GM19324 (cell line): ENCODE measurements at regions not wholly inside any gene's neighbourhood (a gene's known extent, or its start where the extent isn't known, plus 50 kb on each side); places are given as distances from the start of the nearest gene placed in this dataset.

ENCODE experiments used
- ATAC-seq: cut with Tn5 transposase; IDR thresholded peaks from one replicate; pipeline ENCODE4 v1.9.1; 2021; ENCODE audit warnings: mild to moderate bottlenecking, moderate library complexity; ENCODE audit not compliant: unreplicated experiment, low FRiP score

DNA sequence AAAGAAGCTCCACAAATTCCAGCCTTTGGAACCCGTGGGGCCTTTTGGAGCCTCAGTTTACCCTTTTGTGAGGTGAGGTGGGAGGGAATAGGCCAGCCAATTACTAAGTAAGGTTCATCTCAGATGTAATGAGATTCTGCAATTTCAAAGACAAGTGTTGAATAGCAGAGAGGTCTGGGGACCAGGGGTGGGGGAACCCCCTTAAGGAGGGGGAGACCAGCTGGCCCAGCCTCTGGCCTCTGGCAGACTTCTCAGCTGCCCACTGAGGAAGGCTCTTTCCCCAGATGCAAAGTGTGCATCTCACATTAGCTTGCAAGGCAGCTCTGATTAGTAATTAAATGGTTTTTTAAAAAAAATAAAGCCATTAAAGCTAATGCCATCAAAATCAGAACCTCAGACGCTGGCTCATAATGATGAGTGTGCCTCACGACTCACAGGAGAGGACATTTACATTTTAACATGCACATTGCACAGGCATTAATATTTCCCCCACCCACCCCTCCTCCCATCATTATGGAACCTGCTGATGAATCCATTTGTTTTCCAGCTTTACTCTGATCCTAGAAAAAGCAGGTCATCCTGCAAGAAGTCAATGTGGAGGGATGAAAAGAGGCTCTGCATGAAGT lies 176.7 kb upstream of the TLE3 start:
- no peak for ATAC-seq

DNA sequence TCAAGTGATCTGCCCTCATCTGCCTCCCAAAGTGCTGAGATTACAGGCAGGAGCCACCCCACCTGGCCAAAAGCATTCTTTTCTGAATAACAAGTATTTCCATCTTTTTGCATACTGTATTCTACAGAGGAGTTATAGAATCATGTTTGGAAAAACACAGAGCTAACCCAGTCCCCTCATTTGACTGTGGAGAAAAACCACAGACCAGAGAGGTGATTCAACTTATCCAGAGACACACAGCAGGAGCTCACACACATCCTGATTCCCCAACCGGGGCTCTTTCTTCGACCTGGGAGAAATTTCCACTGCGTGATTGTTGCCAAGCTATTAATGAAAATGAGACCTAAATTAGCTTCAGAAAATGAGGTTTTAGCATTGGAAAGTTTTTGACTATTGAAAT lies 176.1 kb upstream of the TLE3 start:
- no peak for ATAC-seq

DNA sequence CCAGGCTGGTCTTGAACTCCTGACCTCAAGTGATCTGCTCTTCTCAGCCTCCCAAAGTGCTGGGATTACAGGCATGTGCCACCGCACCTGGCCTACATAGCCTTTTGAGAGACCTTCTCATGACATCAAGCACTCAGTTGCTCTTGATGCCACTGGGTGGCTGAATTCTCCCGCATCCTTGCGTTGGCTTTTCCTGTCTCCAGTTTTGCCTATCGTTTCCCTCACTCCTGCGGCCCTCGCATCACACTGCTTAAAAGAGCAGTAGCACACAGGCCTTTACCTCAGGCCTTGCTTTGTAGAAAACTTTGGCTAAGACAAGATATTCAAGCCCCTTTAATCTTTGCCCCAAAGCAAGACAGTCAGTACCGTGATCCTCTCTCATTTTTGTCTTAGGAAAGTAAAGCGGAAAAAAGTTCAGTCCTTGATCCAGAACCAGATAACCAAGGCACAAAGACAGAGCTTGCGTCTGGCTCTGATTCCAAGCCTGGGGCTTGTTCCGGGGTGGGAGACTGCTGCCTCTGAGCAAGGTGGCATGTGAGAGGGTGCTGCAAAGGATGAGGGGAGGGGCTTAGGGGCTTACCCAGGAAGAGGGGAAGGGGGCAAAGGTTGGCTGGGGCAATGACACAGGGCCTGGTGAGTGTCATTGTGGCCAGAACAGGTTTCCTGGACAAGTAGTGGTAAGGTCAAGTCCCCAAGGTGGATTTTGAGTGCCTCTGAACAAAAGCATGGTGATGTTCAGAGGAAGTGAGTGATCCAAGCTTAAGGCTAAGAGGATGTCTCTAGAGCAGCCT lies 175.0 kb upstream of the TLE3 start:
- ATAC-seq, result no peak

DNA sequence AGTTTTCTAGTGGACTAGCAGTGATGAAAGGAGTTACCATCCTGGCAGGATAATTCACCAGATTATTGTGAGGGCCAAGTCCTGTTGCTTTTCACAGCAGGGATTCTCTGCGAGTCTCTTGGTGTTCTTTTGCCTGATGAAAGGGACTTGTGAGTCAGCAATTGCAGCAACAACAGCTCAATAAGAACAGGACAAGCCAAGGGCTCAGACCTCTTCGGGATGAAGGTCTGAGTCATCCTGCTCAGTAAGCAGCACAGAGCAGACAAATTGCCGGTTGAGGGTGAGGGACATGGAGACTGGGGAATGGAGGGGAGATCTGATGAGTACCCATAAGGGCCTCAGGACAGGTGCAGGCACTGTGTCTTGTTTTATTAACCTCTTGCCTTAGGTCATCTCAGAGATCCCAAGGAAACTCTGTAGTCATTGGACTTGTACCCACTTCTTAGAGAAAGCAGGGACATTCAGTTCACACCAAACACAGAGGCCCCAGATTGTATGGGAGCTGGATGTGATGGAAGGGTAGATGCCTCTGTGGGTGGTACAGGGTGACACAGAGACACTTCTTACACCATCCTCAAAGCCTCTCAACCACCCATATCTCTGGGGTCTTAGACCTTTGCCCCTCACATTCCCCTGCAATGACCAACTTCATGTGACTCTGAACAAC lies 173.8 kb upstream of the TLE3 start:
- ATAC-seq, result no peak

DNA sequence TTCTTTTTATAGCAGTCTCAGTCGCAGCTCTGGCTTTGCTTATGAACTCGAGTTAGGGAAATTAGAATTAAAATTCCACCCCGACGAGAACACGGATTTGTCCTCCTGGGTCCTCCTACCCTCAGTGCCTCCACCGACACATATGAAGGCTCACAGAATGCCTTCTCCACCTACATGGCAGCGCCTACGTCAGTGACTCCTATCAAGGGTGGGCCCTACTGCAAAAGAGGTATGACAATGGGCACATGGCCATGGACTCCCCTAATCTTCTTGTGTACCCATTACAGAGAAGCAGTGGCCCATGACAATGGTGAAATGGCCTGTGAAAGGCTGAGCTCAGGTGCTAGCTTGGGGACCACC lies 173.0 kb upstream of the TLE3 start:
- no peak for ATAC-seq

DNA sequence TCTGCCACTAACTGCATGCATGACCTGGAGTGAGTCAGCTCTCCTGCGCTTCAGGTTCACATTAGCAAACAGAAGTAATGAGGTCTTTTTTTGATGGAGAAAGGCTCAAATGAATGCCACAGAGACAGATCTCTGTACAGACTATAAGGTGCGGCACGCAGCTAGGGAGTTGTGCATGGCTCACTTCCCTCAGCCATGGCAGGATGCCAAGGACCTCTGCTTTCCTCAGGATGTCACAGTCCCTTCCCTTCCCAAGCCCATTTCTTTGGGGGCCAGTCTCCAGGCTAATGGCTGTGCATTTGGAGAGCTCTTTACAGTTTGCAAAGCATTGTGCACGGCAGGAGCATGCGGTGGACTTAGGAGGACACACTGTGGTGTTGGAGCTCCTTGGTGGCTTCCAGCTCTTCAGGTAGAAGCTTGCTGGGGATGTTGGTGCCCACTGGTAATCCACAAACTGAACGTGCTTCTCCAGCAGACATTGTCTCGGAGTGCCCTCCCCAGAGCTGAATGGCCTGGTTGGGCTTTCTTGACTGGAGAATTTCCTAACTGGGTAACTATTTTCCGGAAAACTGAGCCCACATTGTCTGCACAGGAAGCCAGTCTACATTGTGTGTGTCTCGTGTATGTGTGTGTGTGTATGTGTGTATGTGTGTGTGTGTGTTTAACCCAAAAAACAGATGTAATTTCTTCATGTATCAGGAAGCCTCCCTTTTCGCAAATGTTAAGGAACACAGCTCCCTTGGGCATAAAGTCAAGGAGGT lies 172.5 kb upstream of the TLE3 start:
- no peak for ATAC-seq

DNA sequence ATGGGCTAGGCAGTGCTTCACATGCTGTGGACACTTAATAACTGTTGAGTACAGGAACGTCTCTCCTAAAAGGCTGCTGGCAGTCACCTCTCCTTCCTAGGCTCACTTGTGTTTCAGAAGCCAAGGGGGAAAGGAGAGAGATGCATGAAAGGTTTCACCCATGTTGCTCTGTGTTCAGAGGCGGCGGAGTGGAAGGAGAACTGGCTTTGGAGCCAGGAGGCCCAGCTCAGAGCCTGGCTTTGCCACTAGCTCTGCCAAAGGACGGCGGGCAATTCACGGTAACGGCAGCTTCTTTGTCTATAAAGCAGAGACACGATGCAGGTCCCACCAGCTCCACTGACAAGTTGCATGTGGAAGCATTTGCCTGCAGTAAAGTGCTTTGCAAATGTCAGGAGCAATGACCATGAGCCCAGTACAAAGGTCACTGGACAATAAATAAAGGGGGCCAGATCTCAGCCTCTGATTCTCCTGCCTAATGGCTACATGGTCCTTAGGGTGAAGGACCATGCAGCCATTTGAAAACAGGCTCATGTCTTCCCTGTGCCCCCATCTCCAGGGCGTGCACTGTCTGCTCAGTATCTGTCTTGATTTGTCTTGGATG lies 171.7 kb upstream of the TLE3 start:
- no peak for ATAC-seq

DNA sequence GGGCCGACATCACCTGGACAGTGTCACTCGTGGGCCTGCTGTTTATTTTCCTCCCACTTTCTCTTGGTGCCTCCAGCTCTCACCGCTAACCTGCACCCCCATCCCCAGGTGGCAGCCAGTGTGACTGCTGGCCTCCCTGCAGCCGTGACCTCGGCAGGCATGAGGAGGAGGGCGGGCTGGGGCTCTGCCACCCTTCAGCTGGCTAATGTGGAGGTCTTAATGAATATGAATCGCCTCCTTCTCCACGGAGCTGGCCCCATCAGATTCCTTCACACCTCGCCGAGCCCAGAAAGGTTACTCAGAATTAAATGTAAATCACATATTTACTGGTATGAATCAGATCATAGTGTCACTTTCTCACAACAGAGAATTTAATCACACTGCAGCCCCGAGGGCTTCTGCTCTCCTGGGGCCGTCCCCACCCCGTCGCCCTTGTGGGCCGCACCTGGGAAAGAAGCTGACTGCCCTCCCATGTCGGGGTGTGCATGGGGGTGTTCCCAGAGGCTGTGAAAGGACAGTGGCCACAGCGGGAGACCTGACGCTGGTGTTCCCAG lies 171.1 kb upstream of the TLE3 start:
- no peak for ATAC-seq

DNA sequence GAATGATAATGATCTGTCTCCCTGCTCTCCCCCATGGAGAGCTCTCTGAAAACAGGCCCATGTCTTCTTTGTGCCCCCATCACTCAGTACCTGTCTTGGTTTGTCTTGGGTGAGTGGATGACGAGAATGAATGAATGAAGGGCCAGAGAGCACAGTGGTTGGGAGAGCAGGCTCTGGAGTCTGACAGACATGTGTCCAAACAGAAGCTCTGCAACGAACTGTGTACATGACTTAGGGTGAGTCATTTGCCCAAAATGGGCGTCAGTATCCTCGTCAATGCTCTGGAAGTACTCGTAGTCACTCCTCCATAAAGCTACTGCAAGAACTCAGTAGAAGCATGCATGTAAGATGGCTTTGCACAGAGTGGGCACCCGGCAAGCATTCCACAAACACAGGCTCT lies 170.2 kb upstream of the TLE3 start:
- no peak for ATAC-seq

DNA sequence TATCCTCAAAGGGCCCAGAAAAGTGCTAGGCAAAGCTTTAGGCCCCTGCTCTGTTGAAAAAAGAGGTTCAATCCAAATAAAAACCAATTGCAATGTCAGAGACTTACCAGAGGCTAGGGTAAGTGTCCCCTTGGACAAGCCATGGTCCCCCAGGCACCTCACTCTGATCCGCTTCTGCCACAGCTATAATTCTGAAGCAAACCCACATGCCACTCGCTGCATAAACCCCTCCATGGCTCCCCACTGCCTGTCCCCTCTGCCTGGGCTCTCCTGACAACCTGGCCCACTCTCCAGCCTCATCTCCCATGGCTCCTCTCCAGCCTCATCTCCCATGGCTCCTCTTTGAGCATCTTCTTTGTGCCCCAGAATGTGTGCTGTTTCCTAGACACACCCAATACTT lies 169.6 kb upstream of the TLE3 start:
- no peak for ATAC-seq

DNA sequence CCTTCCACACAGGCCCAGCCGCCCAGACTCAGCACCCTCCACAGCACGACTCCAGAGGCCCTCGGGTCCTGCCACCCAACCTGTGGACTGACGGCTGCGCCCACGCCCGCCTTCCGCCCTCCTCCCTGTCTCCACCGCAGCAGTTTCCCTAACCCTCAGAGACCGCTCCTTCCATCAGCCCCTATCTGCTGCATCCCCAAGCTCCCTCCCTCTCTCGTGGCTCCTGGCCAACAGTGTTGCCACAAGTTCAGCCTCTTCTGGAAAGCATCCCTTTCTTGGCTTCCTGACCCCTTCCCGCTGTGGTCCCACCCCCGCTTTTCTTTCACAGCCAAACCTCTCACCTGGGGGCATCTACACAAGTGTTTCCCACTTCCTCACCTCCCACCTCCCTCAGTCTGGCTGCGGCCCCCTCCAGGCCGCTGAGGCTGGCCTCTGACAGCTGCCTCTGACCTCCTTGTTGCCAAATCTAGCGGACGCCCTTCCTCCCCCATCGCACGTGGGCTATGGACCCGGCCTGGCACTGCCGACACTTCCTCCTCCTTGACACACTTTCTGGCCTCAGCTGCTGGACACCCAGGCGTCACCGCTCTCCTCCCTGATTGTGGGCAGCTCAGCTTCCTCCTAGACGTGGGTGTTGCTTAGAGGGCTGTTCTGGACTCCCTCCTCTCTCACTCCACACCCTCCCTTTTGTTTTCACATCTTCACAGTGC lies 168.8 kb upstream of the TLE3 start:
- ATAC-seq, result no peak

DNA sequence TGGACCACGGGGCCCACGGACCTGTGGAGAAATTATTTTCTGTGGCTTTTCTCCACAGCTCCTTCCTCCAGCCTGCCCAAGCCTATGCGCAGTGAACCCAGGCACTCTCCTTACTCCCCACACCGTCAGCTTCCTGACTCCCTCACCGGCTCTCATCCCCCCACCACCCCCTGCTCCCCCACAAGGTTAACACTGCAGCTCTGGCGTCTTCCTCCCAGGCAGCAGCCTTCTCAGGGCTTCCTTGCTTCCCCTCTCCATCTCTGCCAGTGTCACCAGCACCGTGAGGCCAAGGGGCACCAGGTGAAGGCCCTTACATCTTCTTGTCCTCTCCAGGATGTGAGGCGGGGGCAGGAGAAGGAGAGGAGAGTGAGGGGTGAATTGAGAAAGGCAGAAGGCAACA lies 168.3 kb upstream of the TLE3 start:
- no peak for ATAC-seq

DNA sequence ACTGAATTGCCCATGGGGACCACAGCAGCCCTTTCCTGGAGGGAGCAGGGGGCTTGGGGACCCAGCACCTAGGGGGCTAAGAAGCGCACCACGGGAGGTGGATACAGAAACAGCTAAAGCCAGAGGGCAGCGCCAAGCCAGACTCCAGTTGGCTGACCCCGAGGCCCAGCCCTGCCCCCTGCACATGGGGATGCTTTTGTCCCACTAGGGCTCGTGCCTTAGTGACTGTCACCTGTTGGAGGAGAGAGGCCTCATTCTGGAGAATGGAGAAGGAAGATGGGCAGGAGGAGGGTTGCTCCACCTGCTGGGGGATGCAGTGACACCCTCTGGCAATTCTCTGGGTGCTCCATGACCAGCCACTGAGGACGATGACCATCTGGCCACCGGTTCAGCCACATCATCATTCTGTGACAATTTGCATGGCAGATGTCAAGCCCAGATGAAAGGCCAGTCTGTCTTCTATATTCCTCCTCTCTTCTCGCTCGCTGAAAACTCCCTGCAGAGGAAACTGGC lies 167.8 kb upstream of the TLE3 start:
- no peak for ATAC-seq

DNA sequence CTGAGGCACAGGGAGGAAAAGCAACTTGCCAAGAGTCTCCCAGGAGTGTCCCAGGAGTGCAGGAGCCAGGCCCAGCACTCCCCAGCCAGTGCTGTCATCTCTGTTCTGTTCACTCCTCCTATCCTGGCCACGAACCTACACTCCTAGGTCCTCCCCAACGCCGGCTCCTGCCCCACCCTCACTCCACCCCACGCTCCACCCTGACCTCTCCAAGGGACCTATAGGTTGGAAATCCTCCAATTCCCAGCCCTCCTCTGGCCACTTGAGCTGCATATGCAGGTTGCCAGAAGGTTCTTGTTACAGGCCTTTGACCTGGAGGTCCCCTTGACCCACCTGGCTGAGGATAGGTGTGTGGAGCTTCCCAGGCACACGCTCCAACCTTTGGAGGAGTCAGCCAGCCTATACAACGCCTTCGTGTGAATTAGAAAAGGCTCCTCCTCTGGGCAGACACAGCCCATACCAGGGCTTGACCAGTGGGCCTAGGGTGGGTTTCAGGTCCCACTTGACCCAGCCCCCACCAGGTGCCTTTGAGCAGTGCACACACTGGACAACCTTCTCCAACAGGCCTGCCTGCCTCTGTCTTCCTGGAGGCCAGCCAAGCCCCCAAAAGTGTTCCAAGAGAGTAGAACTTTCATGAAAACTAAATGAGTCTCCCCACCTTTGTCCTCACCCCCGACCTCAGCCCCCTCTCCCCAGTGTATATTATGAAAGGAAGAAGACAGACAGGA lies 167.2 kb upstream of the TLE3 start:
- no peak for ATAC-seq

DNA sequence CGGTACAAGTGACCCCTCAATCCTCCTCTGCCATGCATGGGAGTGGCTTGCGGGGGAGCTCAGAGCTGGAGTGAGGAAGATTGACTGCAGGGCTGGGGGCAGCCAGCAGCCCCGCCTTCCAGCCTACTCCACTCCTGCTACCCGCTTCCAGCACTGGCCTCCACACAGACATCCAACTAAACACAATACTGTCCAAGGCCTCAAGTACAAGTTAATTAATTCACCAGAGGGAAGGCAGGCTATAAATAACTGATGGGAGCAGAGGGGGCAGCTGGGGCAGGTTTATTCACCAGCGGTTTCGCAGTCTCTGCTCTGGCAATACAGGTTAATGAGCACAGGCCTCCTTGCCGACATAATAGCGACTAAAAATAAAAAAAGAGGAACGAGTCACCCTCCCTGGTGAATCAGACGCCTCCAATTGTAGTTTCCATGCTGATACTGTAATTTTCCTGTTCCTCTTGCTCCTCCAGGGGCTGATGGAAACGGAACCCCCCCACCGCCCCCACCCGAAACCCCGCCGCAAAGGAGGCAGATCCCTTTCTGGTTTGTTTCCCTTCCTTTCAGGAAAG lies 166.4 kb upstream of the TLE3 start:
- no peak for ATAC-seq

DNA sequence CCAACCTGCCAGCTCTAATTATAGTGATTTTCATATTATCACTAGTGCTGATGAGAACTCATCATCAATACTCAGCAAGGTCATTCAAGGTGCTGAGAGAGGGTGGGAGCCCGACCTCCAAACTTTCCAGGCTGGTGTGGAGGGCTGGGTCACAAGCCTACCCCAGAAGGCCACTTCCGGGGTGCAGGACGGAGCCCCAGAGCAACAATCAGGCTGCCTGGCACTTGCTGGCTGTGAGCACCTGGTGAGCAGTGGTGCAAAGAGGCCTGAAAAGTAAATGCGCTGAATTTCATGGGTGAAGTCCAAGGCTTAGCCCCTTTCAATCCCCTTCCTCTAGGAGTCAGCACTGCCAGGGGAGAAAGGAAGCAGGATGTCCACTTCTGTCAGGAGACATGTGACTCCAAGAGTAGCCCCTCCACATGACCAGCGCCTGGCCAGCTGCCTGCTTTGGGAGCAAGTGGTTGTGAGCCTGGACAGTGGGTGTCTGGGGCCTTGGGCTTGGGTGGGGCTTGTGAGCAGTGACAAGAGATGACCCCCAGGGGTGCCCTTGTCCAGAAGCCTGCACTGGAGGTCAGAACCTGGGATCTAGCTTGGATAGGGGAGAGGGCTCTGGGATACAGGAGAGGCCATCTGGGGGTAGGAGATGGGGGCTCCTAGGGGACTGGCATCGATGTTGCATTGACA lies 165.0 kb upstream of the TLE3 start:
- ATAC-seq, result no peak

DNA sequence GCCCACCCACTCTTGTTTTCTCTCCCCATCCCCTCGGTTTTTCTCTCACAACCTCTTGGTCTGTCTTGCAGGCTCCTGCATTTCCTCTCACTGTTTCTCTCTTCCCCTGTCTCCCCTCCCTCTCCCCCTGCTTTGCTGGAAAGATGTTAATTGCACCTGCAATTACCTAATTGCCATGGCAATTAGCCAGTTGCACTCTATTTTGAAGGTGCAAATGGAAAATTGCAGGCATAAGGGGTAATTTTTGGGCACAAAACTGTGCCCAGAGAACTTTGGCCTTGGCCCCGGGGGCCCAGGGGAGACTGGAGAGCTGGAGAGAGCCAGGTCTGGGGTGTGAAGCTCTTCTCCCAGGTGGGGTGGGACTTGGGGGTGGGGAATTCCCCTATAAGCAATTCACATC lies 164.5 kb upstream of the TLE3 start:
- ATAC-seq, result no peak

DNA sequence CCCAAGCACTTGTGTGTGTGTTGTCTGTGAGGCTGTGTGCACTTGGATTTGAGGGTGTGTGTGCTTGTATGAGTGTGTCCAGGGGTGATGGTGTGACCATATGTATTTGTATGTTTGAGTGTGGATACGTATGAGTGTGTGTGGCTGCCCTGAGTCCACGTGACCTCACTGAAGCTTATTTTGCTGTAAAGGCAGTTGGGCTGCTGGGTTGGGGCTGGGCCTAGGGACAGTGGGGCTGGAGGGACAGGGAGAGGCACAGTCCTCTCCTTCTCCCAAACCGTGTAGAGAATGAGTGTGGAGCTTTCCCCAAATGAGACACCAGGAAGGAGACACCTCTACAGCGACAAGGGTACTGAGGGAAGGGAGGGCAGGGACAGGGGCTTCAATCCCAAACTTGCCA lies 163.4 kb upstream of the TLE3 start:
- ATAC-seq, result no peak
